ENCODE measurements at regions not wholly inside any gene's neighbourhood (a gene's known extent, or its start where the extent isn't known, plus 50 kb on each side); places are given as distances from the start of the nearest gene placed in this dataset.

DNA sequence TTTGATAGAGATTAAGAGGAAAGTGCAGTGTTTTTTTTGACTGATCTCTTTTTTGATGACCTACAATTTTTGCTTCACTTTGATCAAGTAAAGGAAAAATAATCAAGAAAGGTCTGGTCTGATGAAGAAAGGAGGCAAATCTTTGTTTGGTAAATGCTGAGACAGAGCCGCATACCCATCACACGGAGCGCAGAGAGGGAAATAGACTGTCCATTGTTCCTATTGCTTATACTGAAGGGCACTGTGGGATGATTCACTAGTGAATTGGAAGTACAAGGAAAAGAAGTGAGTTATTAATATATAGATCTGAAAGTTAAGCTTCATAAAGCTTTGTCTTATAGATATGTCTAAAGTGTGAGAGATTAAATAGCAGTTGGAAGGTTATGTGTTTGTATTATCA is 455.1 kb downstream of the PLCL1 start:
- DNase-seq (ENCODE audit: low read depth in 2 of 2, low spot score in 1 of 2), result no peak

DNA sequence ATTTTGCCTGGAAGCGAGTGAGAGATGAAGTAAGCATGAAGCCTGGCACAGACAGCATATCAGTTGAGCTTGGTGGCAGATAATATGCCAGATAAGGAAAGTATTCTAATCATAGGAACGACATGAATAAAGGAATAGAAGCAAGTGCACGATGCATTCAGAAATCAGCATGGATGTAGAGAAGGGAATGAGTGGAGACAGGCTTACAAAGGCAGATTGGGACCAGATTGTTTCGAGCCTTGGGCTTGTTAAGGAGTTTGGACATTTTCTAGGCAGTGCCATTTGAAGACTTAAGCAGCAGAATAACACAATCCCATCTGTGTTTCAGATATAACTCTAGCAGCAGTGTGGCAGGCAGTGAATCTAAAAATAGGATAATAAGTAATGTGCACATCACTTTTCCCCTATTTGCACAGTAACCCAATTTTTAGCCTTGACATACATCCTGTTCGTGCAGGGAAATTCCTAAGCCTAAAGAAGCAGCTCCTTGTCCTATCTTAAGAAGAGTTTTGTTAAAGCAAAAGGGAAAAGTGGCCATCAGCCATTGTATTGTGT is 450.2 kb downstream of the PLCL1 start:
- DNase-seq (ENCODE audit: low read depth in 2 of 2, low spot score in 1 of 2), result no peak

DNA sequence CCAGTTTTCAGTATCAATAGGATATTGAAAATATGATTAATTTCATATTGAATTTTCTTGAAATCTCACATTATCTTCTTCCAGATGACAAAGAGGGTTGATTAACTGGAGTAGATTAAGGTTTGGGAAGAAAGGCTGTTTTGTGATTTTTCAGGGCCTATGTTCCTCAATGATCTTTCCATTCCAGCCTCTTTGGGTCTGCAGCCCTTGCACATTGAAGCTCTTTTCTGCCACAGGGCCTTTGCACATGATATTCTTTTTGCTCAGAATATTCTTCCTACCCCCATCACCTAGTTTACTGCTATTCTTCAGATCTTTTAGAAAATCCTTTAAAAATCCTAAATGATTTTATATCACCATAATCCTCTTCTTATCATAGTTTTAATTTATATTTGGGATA is 449.6 kb downstream of the PLCL1 start:
- DNase-seq (ENCODE audit: low read depth in 2 of 2, low spot score in 1 of 2), result no peak

DNA sequence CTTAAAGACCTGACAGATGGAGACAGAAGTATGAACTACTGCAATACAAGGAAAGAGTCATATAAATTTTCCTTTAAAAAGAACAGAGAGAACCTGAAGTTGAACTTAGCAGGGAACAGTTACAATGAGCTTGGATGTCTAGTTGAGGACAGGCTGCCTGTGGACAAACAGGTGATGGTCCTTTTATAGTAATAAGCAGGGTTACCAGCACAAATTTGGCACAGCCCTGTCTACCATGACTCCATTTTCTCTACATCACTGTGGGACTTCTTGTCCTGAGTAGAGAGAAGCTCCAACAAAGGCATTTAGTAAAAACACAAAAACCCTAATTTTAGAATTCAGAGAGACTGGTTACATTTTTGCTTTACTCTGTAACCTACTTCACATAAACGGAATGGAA is 448.1 kb downstream of the PLCL1 start:
- no peak for DNase-seq (ENCODE audit: low read depth in 2 of 2, low spot score in 1 of 2)

DNA sequence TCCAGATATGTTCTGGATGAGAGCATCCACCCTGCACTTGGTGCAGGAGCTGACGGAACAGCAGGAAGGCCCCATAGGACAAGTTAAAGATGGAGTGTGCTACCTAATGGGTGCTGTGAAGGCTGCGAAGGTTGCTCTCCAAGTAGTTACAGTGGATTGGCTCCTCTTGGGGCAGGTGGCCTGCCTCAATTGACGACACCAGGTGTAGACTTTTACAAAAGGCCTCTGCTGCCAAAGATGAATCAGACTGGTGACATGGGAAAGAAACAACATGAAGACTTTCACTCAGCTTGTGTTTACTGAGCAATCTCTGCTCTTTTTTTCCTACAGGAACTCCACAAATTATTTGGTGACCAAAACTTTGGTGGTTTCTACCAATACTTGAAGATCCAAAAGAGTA is 437.7 kb downstream of the PLCL1 start:
- DNase-seq (ENCODE audit: low read depth in 2 of 2, low spot score in 1 of 2), result no peak

DNA sequence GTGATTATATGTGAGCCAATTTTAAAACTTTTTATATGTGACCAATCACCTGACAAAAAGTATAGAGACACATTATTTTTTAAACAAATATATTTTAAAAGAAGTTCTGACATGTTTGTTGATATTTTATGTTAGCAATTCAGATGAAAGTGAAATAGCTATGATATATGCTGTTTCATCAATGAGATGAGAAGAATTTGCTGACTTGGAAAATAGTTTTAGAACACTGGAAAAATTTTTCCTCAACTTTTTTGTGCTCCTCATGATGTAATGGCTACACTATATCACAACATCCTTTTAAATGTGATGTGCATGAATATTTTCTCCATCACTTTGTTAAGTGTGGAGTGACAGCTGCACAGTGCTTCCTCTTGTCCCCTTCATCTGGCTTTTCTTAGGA is 434.0 kb downstream of the PLCL1 start:
- DNase-seq (ENCODE audit: low read depth in 2 of 2, low spot score in 1 of 2), result no peak

DNA sequence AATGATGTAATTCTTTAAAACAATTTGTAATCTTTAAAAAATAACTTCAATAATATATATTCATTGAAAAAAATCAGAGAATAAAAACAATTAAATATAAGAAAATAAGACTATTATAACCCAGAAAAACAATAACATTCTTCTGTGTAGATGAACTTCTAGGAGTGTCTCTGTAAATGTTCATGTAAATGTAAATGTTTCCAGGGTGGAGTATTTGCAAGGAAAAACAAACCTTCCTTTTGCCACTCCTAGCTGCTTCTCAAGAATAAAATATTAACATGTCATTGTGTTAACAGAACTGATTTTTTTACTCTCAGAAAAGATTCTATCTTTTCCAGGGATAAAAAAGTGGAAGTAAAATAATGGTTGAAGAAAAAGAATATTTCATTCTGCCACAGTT is 431.9 kb downstream of the PLCL1 start:
- DNase-seq (ENCODE audit: low read depth in 2 of 2, low spot score in 1 of 2), result no peak

DNA sequence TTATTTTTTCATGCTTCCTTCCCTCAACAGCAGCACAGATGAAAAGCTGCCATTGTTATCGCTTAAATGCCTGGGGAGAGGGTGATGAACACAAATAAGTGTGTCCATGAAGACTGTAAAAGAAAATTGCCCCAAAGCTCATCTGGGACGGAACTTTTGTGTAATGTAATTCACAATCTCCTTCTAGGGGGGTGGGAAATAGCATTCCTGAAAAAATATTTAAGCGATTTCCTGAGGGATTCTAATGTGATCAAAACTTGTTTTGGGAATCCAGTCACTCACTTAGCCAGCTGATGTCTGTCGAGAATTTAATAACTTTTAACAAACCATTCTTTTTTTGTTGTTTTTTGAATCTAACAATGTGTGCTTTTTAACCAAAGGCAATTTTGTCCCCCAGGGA is 427.9 kb downstream of the PLCL1 start:
- DNase-seq (ENCODE audit: low read depth in 2 of 2, low spot score in 1 of 2), result no peak

DNA sequence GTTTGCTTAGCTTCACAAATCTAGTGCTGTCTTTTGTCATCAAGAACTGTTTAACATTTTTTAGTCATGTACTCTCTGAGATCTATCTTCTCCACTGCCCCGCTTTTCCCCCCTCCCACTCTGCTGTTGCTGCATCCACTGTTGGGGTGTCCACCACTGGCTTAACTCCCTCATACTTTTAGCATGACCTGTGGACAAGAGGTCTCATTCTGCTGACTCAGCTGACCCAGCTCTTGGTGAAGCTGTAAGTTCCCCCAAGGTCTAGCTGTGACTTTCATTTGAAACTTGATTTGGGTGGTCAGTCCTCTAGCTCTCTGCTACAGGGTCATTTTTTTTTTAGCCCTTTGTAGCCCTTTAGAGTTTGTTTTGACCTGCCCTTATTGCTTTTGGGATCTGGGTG is 427.2 kb downstream of the PLCL1 start:
- no peak for DNase-seq (ENCODE audit: low read depth in 2 of 2, low spot score in 1 of 2)

DNA sequence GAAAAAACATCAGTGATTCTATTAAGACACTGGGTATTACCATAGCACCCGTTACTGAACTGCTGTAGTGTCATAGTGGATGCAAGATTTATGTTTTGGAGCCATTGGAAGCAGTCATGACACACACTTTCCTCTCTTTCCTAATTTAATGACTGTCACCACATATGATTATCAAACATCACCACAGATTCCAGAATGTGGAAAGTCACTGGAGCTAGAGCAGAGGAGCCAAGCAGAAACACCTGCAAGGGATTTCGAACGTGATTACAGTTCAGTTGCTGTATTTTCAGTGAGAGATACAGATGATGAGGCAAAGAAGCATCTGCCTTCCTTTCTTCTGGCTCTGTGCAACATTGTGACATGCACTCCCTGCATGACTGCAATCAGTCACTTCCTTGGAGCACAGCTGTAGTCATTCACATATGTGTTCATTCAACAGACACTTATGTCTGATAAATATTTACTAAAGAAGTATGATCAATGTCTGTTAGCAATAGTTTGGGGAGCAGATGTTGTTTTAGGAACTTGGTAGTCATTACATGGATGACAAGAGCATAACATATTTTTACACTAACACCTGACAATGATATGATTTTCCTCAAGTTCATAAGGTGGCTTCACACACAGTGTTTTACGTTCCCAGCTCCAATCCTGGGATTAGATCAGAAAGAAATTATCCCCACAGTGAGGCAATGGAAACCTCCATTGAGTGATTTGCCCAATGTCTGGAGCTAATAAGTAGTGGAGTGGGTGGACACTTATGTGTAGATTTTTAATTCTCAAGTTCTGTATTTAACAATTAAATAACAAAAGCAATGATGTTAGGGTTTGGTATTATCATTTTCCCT is 416.6 kb downstream of the PLCL1 start:
- no peak for DNase-seq (ENCODE audit: low read depth in 2 of 2, low spot score in 1 of 2)

DNA sequence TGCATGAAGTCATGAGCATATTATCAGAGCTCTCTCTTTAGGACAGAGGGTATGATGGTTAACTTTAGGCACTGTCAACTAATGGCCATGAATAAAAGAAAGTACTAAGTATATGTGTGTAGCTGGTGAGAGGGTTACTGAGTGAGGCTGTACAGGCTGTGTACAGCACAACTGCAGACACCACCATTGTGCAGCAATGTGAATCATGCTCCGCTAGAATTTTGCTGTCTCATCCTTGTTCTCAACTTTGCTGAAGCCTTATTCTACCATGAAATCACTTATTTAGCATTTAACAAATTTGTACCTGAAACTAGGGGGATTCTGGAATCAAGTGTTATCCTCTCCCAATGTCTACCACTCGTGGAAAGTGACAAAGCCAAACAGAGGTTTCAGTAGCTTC is 414.9 kb downstream of the PLCL1 start:
- DNase-seq (ENCODE audit: low read depth in 2 of 2, low spot score in 1 of 2), result no peak

DNA sequence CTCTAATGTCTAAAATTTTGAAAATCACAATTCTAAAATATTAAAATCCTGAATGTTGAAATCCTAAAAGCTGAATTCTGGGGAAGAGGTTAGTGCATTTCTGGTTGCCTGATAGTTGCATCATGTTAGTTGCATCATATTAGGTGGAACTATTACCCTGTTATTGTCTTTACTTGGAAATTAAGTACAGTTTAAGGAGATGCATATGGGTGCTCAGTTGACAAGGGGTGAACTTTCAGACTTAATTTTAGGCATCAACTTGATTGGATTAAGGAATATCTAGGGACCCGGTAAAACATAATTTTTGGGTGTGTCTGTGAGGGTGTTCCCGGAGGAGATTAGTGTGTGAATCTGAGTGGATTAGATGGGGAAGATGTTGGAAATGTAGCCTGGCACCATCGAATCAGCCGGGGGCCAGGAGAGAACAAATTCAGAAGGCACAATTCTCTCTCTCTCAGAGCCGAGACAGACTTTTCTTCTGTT is 409.8 kb downstream of the PLCL1 start:
- no peak for DNase-seq (ENCODE audit: low read depth in 2 of 2, low spot score in 1 of 2)

DNA sequence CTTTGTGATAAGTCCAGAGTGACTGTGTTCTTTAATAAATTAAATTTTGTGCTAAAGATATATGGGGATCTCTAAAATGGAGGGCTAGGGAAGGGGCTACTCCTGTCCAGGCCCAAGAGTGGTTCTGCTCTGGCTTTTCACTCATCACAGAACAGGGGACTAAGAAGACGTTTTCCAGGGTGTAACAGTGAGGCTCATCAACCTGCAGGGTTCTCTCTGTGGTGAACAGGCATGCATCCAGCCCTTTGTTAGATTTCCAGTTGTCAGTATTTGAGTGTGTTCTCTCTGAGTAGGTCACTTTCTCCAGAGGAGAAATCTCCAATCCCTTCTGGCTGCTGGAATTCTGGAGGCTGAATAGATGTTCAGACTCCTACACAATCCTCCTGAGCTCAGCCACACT is 408.9 kb downstream of the PLCL1 start:
- no peak for DNase-seq (ENCODE audit: low read depth in 2 of 2, low spot score in 1 of 2)

DNA sequence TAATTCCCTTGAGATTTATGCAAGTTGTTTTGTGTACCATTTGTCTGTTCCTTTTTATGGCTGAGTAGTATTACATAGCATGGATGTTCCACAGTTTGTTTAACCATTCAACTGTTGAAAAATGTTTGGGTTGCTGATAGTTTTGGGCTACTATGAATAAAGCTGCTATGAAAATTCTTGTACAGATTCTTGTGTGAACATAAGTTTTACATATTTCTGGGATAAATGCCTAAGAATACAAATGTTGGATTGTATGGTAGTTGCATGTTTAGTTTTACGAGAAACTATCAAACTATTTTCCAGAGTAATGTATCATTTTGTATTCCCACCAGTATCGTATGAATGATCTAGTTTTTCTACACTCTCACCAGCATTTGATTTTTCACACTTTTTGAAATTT is 407.3 kb downstream of the PLCL1 start:
- DNase-seq (ENCODE audit: low read depth in 2 of 2, low spot score in 1 of 2), result no peak

DNA sequence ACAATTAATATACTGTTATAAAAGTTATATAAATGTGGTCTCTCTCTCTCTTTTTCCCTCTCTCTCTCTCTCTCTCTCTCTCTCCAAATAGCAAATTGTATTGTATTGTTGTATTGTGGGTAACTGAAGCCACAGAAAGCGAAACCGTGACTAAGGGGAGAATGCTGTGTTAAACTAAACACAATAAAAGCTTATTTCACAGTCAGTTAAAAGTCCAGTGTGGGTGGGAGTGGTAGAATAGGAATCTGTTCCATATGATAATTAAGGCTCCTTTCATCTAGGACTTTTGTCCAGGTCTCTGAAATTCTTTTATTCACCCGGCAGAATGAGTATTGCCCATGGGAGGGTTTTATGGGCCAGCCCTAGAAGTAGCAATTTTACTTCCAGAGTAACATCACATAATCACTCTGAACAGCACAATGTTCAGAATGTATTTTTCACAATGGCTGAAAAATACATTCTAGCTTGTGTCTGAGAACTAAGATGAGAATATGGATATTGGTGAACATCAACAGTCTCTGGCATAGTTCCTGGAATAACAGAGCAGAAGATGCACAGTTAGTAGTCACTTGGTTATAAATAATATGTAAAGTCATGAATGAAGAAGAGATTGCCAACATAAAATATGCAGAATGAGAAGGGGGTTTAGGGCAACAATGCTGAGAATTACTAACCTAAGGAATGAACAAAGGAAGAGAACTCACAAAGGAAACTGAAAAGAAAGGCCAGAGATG is 399.1 kb downstream of the PLCL1 start:
- DNase-seq (ENCODE audit: low read depth in 2 of 2, low spot score in 1 of 2), result no peak
